WI38 (cell line): ENCODE measurements at regions not wholly inside any gene's neighbourhood (a gene's known extent, or its start where the extent isn't known, plus 50 kb on each side); places are given as distances from the start of the nearest gene placed in this dataset.

Source experiments
- H3K4me3 ChIP-seq: 2 replicates; pipeline ENCODE4 v1.5.1; 2011; ENCODE audit warnings: low read depth, mild to moderate bottlenecking, control low read depth, low read length
- CTCF ChIP-seq: IDR thresholded peaks from 2 replicates; pipeline ENCODE4 v1.5.1; 2012; ENCODE audit warnings: low read depth, mild to moderate bottlenecking, control low read depth, low read length

GRCh38 chr7:31190906-31191305 lies 138.8 kb downstream of the ADCYAP1R1 start:
- no peak for TF ChIP-seq CTCF
- H3K4me3 ChIP-seq: no peak overlapping the region

GRCh38 chr7:31186202-31186601 lies 134.1 kb downstream of the ADCYAP1R1 start:
- no peak overlapping the region for H3K4me3 ChIP-seq
- no peak for TF ChIP-seq CTCF

- H3K4me3 ChIP-seq: no peak overlapping the region
- TF ChIP-seq CTCF: no peak
Measured at GRCh38 chr7:31175672-31176071, 123.6 kb downstream of the ADCYAP1R1 start.

GRCh38 chr7:31171984-31172383 lies 119.9 kb downstream of the ADCYAP1R1 start:
- no peak for TF ChIP-seq CTCF
- no peak overlapping the region for H3K4me3 ChIP-seq

- H3K4me3 ChIP-seq: no peak overlapping the region
- TF ChIP-seq CTCF: no peak
Measured at GRCh38 chr7:31171216-31171785, 119.2 kb downstream of the ADCYAP1R1 start.
